Tibial artery (tissue), 4 donors: ENCODE measurements at regions not wholly inside any gene's neighbourhood (a gene's known extent, or its start where the extent isn't known, plus 50 kb on each side); places are given as distances from the start of the nearest gene placed in this dataset.
A peak's percentile ranks its signal among the peaks of the same experiment; 100 is the strongest.

Source experiments
- DNase-seq, 2 donors: peaks; one replicate each; pipeline ENCODE4 v3.0.0-alpha.2; 2019
- H3K27ac ChIP-seq, 2 donors: fragments of 200-600 bp; sonication (generic) in 1 of 2; 1 replicate in 1 of 2; 2 replicates in 1 of 2; pipeline ENCODE4 v1.5.1; 2018 to 2019; ENCODE audit warnings: mild to moderate bottlenecking in 1 of 2
- H3K27me3 ChIP-seq, 2 donors: fragments of 200-600 bp; sonication (generic) in 1 of 2; one replicate each; pipeline versions ENCODE4 v1.5.1 to v1.6.0; 2016 to 2019
- H3K36me3 ChIP-seq, 3 donors: fragments of 200-600 bp; sonication (generic) in 2 of 3; one replicate each; pipeline ENCODE4 v1.5.1; 2016 to 2019; ENCODE audit warnings: mild to moderate bottlenecking in 2 of 3
- H3K4me1 ChIP-seq, 4 donors: fragments of 200-600 bp; sonication (generic) in 2 of 4; 1 replicate in 3 of 4; 2 replicates in 1 of 4; pipeline ENCODE4 v1.5.1; 2016 to 2019
- H3K4me3 ChIP-seq, 2 donors: fragments of 200-600 bp; sonication (generic) in 1 of 2; 1 replicate in 1 of 2; 2 replicates in 1 of 2; pipeline ENCODE4 v1.5.1; 2018 to 2019; ENCODE audit warnings: mild to moderate bottlenecking in 2 of 2
- H3K9me3 ChIP-seq, 3 donors: fragments of 200-600 bp; sonication (generic) in 1 of 3; one replicate each; pipeline ENCODE4 v1.5.1; 2016 to 2019
- intact Hi-C: fragments of 100-400 bp; cut with DNase I; formaldehyde crosslinking; loops from one replicate; pipeline ENCODE4 v1.15.0; 2023; ENCODE audit warnings: low total_unique reads
- TF ChIP-seq, protein P1 (sequence below), 2 experiments: fragments of 200-600 bp in 1 of 2; fragments of 450-650 bp in 1 of 2; IDR thresholded peaks; one replicate each; pipeline ENCODE4 v1.5.1; 2017 to 2019; ENCODE audit warnings: antibody characterized with exemption in 2 of 2, mild to moderate bottlenecking in 1 of 2, moderate library complexity in 1 of 2

DNA sequence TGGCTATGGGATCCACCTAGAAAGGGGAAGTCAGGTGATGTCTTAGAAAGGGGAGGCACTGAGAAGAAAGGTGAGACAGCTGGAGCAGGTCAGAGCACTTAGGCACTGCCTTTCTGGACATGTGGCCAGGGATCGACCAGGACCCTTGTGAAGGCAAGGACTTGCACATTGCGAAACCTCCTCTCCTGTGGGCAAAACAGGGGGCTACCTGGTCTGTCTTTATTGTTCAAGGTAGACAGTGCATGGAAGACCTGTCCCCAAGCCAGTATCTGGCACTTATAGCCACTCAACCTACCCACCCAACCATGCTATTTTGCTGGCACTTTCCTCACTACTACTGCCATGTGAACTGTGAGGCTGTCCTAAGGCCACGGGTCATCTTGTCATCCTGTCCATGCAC lies 67.2 kb downstream of the NAV1 start:
- Histone ChIP-seq H3K36me3 (no peaks in the 10 kb centered on the region), H3K27me3 (no peaks in the 10 kb centered on the region), H3K4me3 (no peak overlapping the region), H3K27ac (no peak overlapping the region), H3K9me3 (no peaks in the 10 kb centered on the region), H3K4me1 (peaks cover 0 to 33% (median 3%) of the 10 kb centered on the region in 4 donors)
- intact Hi-C loops: no loop called here
- DNase-seq: no peak
- TF ChIP-seq, protein P1, sequence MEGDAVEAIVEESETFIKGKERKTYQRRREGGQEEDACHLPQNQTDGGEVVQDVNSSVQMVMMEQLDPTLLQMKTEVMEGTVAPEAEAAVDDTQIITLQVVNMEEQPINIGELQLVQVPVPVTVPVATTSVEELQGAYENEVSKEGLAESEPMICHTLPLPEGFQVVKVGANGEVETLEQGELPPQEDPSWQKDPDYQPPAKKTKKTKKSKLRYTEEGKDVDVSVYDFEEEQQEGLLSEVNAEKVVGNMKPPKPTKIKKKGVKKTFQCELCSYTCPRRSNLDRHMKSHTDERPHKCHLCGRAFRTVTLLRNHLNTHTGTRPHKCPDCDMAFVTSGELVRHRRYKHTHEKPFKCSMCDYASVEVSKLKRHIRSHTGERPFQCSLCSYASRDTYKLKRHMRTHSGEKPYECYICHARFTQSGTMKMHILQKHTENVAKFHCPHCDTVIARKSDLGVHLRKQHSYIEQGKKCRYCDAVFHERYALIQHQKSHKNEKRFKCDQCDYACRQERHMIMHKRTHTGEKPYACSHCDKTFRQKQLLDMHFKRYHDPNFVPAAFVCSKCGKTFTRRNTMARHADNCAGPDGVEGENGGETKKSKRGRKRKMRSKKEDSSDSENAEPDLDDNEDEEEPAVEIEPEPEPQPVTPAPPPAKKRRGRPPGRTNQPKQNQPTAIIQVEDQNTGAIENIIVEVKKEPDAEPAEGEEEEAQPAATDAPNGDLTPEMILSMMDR (IDR thresholded peaks at IDR 0.05): no peak

DNA sequence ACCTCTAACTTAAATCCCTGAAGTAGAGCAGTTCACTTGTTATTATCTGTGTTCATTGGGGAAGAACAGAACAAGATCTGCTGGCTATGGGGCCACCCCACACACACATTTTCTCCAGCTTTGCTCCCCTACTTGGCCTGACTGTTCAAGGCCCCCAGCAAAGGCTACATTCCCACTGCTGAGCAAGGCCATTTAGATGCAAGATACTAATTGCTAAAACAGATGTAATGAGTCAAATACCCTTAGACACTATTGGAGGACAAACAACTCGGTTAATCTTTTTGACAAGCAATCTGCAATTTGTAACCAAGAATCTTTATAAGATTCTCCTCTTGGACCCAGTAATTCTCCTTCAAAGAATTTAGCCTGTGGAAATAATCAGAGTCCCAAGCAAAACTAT lies 67.7 kb downstream of the NAV1 start:
- Histone ChIP-seq H3K4me3 (no peak overlapping the region), H3K4me1 (peaks cover 0 to 33% (median 3%) of the 10 kb centered on the region in 4 donors), H3K9me3 (no peaks in the 10 kb centered on the region), H3K36me3 (no peaks in the 10 kb centered on the region), H3K27me3 (no peaks in the 10 kb centered on the region), H3K27ac (no peak overlapping the region)
- DNase-seq: no peak
- TF ChIP-seq, protein P1 (IDR thresholded peaks at IDR 0.05): no peak
- intact Hi-C loops: no loop called here

DNA sequence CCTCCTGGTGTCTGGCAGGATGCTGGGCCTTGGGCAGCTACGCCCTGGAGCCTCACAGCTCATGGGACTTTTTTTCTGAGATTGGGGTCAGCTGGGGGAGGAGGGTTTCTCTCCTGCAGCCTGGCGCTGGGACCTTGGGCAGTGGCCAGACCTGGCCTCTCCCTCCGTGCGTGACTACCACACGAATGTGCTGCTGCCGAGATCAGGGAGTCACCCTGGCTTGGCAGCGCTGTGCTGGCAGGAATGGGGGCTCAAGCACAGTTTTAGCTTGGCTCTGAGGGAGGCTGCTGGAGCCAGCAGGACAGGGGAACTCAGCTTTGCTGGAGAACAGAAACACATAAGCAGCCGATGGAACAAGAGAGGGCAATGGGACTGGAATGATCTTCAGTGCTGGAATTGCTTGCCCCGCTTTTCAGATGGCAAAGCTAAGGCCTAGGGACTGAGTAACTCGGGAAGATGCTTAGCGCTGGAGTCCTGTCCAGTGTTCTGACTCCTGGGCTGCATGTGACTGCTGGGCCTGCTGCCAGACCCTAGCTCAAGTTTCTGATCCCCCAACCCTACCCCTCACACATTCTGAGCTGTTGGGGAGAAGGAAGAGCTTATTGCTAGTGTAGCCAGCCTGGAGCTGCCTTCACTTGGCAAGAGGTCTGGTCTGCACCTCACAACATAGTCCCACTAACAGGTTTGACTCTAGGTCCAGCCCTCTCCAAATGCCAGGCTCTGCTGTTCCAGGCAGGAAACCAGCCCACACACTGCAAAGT lies 69.9 kb downstream of the NAV1 start:
- intact Hi-C loops: no loop called here
- peaks cover 0 to 19% (median 4%) of the 10 kb centered on the region in 4 donors for H3K4me1 ChIP-seq
- H3K9me3 ChIP-seq: no peaks in the 10 kb centered on the region
- peak overlapping the region in 1 of 2 donors; percentile 8 for H3K27ac ChIP-seq
- no peaks in the 10 kb centered on the region for H3K36me3 ChIP-seq
- TF ChIP-seq, protein P1 (IDR thresholded peaks at IDR 0.05): no peak
- H3K4me3 ChIP-seq: no peak overlapping the region
- DNase-seq: peak in 1 of 2 donors; percentile 72
- no peaks in the 10 kb centered on the region for H3K27me3 ChIP-seq

DNA sequence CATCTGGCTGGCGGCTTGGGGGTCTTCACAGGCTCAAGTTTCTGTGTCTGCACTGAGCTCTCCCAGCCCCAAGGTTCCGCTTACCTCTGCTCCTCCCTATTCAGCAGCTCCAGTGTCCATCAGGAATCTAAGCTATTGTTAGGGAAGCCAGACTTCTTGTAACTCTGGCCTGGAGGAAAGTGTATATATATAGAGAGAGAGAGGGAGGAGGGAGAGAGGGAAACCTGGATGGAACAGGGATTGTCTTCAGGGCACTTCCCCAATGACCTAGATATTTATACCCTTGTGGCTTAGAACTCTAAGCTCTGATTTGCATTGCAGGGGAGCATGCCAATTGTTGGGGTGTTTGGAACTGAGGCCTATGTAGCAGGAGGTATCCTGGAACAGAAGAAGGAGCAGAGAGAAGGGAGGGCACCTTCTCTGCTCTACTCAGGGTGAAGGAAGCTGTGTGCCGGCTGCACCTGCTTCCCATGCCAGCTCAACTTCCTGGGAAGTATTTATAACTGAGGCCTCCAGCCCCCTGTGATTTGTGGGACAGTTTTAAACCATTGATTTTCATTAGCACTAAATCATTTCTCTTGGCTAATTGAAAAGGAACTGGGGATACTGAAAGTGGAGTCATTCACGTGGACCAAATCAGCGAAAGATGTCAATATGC lies 70.9 kb downstream of the NAV1 start:
- Histone ChIP-seq H3K27me3 (no peaks in the 10 kb centered on the region), H3K4me1 (peaks cover 0 to 24% (median 7%) of the 10 kb centered on the region in 4 donors), H3K36me3 (no peaks in the 10 kb centered on the region), H3K27ac (no peak overlapping the region), H3K4me3 (no peak overlapping the region), H3K9me3 (no peaks in the 10 kb centered on the region)
- DNase-seq: no peak
- TF ChIP-seq, protein P1 (IDR thresholded peaks at IDR 0.05): no peak
- intact Hi-C loops: loop anchor here (5.0 kb wide), 1 partner anchor 53 kb away; no protein-coding TSS in a partner anchor

DNA sequence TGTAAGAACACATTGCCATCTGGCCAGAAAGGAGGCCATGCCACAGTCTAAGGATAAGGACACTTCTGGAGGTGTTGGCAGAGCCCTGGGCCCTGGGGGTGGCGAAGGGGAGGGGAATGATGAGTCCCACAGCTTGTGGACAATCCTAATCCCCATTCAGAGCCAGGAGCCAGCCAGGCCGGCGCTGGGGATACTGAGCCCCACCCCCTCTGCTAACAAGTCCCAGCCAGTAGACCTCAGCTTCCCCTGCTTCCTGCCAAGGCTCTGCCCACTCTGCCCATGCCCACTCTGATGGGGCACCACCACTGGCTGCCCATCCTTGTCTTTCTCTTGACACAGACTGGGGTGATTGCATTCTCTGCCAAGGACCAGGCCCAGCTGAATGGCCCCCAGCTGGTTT lies 71.9 kb downstream of the NAV1 start:
- TF ChIP-seq, protein P1 (IDR thresholded peaks at IDR 0.05): no peak
- no peaks in the 10 kb centered on the region for H3K36me3 ChIP-seq
- no peaks in the 10 kb centered on the region for H3K9me3 ChIP-seq
- intact Hi-C loops: loop anchor here (5.0 kb wide), 1 partner anchor 51 kb away; no protein-coding TSS in a partner anchor
- no peaks in the 10 kb centered on the region for H3K27me3 ChIP-seq
- peaks cover 0 to 24% (median 7%) of the 10 kb centered on the region in 4 donors for H3K4me1 ChIP-seq
- no peak for DNase-seq
- no peak overlapping the region for H3K4me3 ChIP-seq
- no peak overlapping the region for H3K27ac ChIP-seq
